ENCODE measurements at regions not wholly inside any gene's neighbourhood (a gene's known extent, or its start where the extent isn't known, plus 50 kb on each side); places are given as distances from the start of the nearest gene placed in this dataset.

DNA sequence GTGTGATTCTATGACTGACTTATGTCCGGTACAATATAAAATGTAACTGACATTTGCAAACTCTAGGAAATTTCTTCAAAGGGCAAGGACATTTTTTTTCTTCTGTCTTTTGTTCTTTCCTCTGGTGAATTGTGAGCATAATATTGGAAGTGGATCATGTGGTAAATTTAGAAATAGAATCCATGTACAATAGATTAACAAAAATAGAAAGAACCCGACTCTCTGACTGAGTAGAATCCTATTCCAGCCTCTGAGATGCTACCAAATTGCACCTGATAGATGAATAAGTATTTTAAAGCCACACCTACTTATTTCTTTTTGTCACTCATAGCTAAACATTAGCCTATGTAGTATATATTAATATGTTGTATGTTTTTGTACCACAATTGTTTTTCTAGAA is 860.3 kb downstream of the LUZP2 start:
- no peaks in the 10 kb centered on the region for H3K4me1 ChIP-seq
- H3K4me3 ChIP-seq: no peak overlapping the region
- DNase-seq (ENCODE audit: extremely low spot score): no peak
- intact Hi-C loops (cut with DNase I): no loop called here
- no peaks in the 10 kb centered on the region for H3K36me3 ChIP-seq
- no peak overlapping the region for H3K27ac ChIP-seq (replicated peaks in 1 of 4)
- TF ChIP-seq POLR2AphosphoS5 (IDR thresholded peaks at IDR 0.05) (no peak), POLR2A (IDR thresholded peaks at IDR 0.05; ENCODE audit: low read depth) (no peak)
- H3K9me3 ChIP-seq: no peaks in the 10 kb centered on the region
- no peaks in the 10 kb centered on the region for H3K27me3 ChIP-seq
- WGBS: 57% methylated on average over 2 of the region's 2 CpGs

DNA sequence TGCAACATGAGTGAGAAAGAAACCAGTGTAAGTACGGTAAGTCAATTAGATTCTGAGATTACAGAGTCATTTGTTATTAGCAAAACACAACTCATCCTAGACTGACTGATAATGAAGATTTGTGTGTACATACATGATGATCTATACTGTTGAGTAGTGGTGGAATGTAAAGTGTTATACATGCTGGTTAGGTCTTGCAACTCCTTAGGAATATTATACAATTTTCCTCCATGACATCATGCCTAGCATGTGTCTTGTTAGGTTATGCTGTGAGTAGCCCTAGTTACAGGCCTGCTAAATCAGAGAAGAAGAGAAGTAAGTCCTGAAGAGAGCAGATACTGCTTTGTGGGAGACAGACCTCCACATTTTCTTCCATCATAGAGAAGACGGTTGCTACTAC is 880.6 kb downstream of the LUZP2 start:
- peaks cover 0 to 4% (median 0%) of the 10 kb centered on the region in 4 donors for H3K9me3 ChIP-seq
- H3K4me1 ChIP-seq: no peaks in the 10 kb centered on the region
- no peaks in the 10 kb centered on the region for H3K36me3 ChIP-seq
- no peaks in the 10 kb centered on the region for H3K27me3 ChIP-seq
- H3K27ac ChIP-seq (replicated peaks in 1 of 4): no peak overlapping the region
- WGBS: 93% methylated on average over 2 of the region's 2 CpGs
- intact Hi-C loops (cut with DNase I): no loop called here
- H3K4me3 ChIP-seq: no peak overlapping the region
- DNase-seq (ENCODE audit: extremely low spot score): no peak
- no peak for TF ChIP-seq POLR2A (IDR thresholded peaks at IDR 0.05; ENCODE audit: low read depth)
- TF ChIP-seq POLR2AphosphoS5 (IDR thresholded peaks at IDR 0.05): no peak
- TF ChIP-seq, protein P1, sequence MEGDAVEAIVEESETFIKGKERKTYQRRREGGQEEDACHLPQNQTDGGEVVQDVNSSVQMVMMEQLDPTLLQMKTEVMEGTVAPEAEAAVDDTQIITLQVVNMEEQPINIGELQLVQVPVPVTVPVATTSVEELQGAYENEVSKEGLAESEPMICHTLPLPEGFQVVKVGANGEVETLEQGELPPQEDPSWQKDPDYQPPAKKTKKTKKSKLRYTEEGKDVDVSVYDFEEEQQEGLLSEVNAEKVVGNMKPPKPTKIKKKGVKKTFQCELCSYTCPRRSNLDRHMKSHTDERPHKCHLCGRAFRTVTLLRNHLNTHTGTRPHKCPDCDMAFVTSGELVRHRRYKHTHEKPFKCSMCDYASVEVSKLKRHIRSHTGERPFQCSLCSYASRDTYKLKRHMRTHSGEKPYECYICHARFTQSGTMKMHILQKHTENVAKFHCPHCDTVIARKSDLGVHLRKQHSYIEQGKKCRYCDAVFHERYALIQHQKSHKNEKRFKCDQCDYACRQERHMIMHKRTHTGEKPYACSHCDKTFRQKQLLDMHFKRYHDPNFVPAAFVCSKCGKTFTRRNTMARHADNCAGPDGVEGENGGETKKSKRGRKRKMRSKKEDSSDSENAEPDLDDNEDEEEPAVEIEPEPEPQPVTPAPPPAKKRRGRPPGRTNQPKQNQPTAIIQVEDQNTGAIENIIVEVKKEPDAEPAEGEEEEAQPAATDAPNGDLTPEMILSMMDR (IDR thresholded peaks at IDR 0.05): no peak
- no peak for TF ChIP-seq EP300 (IDR thresholded peaks at IDR 0.05)

DNA sequence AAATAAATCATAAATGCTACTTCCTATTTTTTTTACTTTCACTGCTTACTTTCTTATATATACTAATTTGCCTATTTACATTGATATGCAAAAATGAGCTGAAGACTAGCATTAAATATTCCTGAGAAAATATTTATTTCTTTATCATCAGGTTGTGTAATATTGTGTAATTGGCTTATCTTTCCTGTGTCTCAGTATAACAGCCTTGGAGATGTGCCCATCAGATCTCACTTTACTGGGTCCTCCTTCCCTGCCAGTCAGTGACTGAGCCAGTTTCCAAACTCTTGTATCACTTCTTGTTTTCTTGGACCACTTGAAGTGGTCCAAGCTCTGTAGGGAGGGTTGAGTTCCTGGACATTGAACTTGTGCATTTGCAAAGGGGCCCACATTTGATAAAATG is 900.0 kb downstream of the LUZP2 start:
- no peak for TF ChIP-seq POLR2A (IDR thresholded peaks at IDR 0.05; ENCODE audit: low read depth)
- H3K27me3 ChIP-seq: no peaks in the 10 kb centered on the region
- intact Hi-C loops (cut with DNase I): no loop called here
- no peaks in the 10 kb centered on the region for H3K9me3 ChIP-seq
- H3K27ac ChIP-seq (replicated peaks in 1 of 4): no peak overlapping the region
- DNase-seq (ENCODE audit: extremely low spot score): no peak
- H3K4me3 ChIP-seq: no peak overlapping the region
- no peaks in the 10 kb centered on the region for H3K36me3 ChIP-seq
- H3K4me1 ChIP-seq: no peaks in the 10 kb centered on the region

DNA sequence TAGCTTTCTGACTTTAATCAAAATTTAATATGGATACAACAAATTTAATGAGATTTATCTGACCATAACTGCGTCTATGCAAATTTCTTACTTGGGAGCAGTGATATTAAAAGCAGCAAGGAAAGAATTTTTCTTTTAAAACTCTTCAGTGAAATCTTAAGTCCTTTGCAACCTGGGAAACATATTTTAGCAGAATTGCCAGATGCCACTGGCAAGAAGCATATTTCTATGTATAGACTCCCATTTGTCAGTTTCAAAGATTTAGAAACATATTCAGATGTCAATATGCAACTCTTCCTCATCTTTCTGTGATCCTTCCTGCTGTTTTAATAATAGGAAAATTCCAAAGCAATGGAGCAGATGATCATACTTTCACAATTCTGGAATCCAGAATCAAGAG is 911.3 kb downstream of the LUZP2 start:
- Histone ChIP-seq H3K27me3 (no peaks in the 10 kb centered on the region), H3K9me3 (no peaks in the 10 kb centered on the region), H3K4me1 (no peaks in the 10 kb centered on the region), H3K4me3 (no peak overlapping the region), H3K36me3 (no peaks in the 10 kb centered on the region), H3K27ac (replicated peaks in 1 of 4) (no peak overlapping the region)
- WGBS: 88% methylated on average over 1 of the region's 1 CpG
- TF ChIP-seq POLR2A (IDR thresholded peaks at IDR 0.05; ENCODE audit: low read depth): no peak
- TF ChIP-seq, protein P1 (IDR thresholded peaks at IDR 0.05): no peak
- no peak for TF ChIP-seq POLR2AphosphoS5 (IDR thresholded peaks at IDR 0.05)
- no peak for TF ChIP-seq EP300 (IDR thresholded peaks at IDR 0.05)
- intact Hi-C loops (cut with DNase I): no loop called here
- DNase-seq (ENCODE audit: extremely low spot score): no peak

DNA sequence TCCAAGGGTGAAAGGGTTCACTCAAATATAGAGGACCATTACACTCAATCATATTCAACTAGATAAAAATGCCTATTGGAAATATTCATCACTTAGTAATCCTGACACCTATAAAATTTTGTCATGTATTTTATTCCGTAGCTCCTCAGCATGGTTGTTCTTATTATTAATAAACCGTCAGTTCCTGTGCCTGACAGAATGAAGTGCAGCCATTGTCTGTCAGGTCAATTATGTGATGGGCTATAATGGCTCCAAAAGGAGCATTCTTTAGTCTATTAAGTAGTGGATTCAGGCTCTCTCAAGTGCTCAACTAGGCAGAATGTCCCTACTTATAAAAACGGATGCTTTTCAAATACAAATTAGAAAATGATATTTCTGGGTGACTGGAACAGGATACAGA is 916.1 kb upstream of the ANO3 start:
- 62% methylated on average over 3 of the region's 3 CpGs for WGBS
- H3K27ac ChIP-seq (replicated peaks in 1 of 4): no peak overlapping the region
- H3K4me1 ChIP-seq: no peaks in the 10 kb centered on the region
- DNase-seq (ENCODE audit: extremely low spot score): no peak
- H3K4me3 ChIP-seq: no peak overlapping the region
- H3K9me3 ChIP-seq: no peaks in the 10 kb centered on the region
- intact Hi-C loops (cut with DNase I): no loop called here
- H3K27me3 ChIP-seq: no peaks in the 10 kb centered on the region
- TF ChIP-seq EP300 (IDR thresholded peaks at IDR 0.05): no peak
- TF ChIP-seq, protein P1 (IDR thresholded peaks at IDR 0.05): no peak
- TF ChIP-seq POLR2AphosphoS5 (IDR thresholded peaks at IDR 0.05): no peak
- TF ChIP-seq POLR2A (IDR thresholded peaks at IDR 0.05; ENCODE audit: low read depth): no peak
- H3K36me3 ChIP-seq: no peaks in the 10 kb centered on the region

DNA sequence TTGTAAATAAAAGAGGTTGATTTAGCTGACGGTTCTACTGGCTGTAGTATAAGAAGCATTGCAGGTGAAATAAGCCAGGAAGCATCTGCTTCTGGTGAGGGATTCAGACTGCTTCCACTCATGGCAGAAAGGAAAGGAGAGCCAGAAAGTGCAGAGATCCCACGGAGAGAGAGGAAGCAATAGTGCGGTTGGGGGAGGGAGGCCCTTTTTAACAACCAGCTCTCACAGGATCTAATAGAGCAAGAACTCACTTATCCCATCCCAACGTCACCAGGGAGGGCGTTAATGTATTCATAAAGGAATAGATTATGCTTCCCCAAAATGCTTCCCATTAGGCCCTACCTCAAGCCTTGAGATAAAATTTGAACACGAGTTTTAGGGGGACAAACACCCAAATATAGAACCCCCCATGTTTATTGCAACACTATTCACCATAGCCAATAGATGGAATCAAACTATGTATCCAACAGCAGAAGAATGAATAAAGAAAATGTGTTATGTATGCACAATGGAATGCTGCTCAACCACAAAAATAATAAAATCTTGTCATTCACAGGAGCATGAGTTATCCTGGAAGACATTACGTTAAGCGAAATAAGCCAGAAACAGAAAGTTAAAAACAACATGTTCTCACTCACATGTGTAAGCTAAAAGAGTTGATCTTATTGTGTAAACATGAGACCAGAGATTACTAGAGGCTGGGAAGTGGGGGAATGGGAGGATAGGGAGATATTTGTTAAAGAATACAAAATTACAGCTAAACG is 908.3 kb upstream of the ANO3 start:
- H3K36me3 ChIP-seq: no peaks in the 10 kb centered on the region
- no peaks in the 10 kb centered on the region for H3K9me3 ChIP-seq
- H3K4me3 ChIP-seq: no peak overlapping the region
- intact Hi-C loops (cut with DNase I): no loop called here
- H3K27ac ChIP-seq (replicated peaks in 1 of 4): no peak overlapping the region
- no peak for TF ChIP-seq POLR2AphosphoS5 (IDR thresholded peaks at IDR 0.05)
- TF ChIP-seq, protein P1 (IDR thresholded peaks at IDR 0.05): no peak
- no peak for TF ChIP-seq POLR2A (IDR thresholded peaks at IDR 0.05; ENCODE audit: low read depth)
- TF ChIP-seq EP300 (IDR thresholded peaks at IDR 0.05): no peak
- H3K4me1 ChIP-seq: no peaks in the 10 kb centered on the region
- H3K27me3 ChIP-seq: no peaks in the 10 kb centered on the region
- DNase-seq (ENCODE audit: extremely low spot score): no peak
- WGBS: 48% methylated on average over 9 of the region's 9 CpGs
